DMS79 treated with DMSO at 0.1 percent for 48 hours (cell line): ENCODE measurements at regions not wholly inside any gene's neighbourhood (a gene's known extent, or its start where the extent isn't known, plus 50 kb on each side); places are given as distances from the start of the nearest gene placed in this dataset.
A peak's percentile ranks its signal among the peaks of the same experiment; 100 is the strongest.

ENCODE experiments used
- DNase-seq: peaks from one replicate; lab custom pipeline; 2025; lab: John Stamatoyannopoulos, UW

- no peak for DNase-seq
Measured at GRCh38 chr13:33953203-33953602, 135.3 kb downstream of the RFC3 start.

GRCh38 chr13:33953781-33954180 is 135.8 kb downstream of the RFC3 start:
- DNase-seq: no peak

GRCh38 chr13:33956346-33956745 is 138.4 kb downstream of the RFC3 start:
- no peak for DNase-seq

- no peak for DNase-seq
Measured at GRCh38 chr13:33957497-33957905, 139.6 kb downstream of the RFC3 start.

GRCh38 chr13:33958964-33959363 is 141.0 kb downstream of the RFC3 start:
- DNase-seq: no peak

GRCh38 chr13:33963134-33963533 is 145.2 kb downstream of the RFC3 start:
- DNase-seq: no peak

- DNase-seq: no peak
Measured at GRCh38 chr13:33963895-33964294, 145.9 kb downstream of the RFC3 start.

GRCh38 chr13:33968520-33969507 is 150.9 kb downstream of the RFC3 start:
- DNase-seq: no peak

- DNase-seq: no peak
Measured at GRCh38 chr13:33970746-33971561, 153.0 kb downstream of the RFC3 start.

GRCh38 chr13:33971562-33971819 is 153.5 kb downstream of the RFC3 start:
- no peak for DNase-seq

- DNase-seq: no peak
Measured at GRCh38 chr13:33973194-33973593, 155.2 kb downstream of the RFC3 start.

- DNase-seq: no peak
Measured at GRCh38 chr13:33976965-33977364, 159.0 kb downstream of the RFC3 start.

GRCh38 chr13:33978653-33979052 is 160.7 kb downstream of the RFC3 start:
- DNase-seq: no peak

- peak; percentile 33 for DNase-seq
Measured at GRCh38 chr13:33992881-33993336, 175.0 kb downstream of the RFC3 start.

- DNase-seq: no peak
Measured at GRCh38 chr13:33994198-33994597, 176.2 kb downstream of the RFC3 start.

- no peak for DNase-seq
Measured at GRCh38 chr13:33994826-33995502, 177.0 kb downstream of the RFC3 start.

- DNase-seq: no peak
Measured at GRCh38 chr13:33996636-33997035, 178.7 kb downstream of the RFC3 start.

- DNase-seq: no peak
Measured at GRCh38 chr13:33997574-33997973, 179.6 kb downstream of the RFC3 start.

GRCh38 chr13:33999811-34000605 is 182.1 kb downstream of the RFC3 start:
- peak; percentile 22 for DNase-seq

- DNase-seq: no peak
Measured at GRCh38 chr13:34000955-34001354, 183.0 kb downstream of the RFC3 start.

- DNase-seq: no peak
Measured at GRCh38 chr13:34001389-34001788, 183.4 kb downstream of the RFC3 start.

GRCh38 chr13:34002141-34002540 is 184.2 kb downstream of the RFC3 start:
- DNase-seq: no peak
